ENCODE measurements at regions not wholly inside any gene's neighbourhood (a gene's known extent, or its start where the extent isn't known, plus 50 kb on each side); places are given as distances from the start of the nearest gene placed in this dataset.
"Not testable (repeated sequence)": the region's sequence is repeated elsewhere in the genome, so short reads cannot be mapped to it uniquely, and the experiment has no call there.

- DNase-seq, result not testable (repeated sequence)
Observed at GRCh38 chr1:109857702-109858101, 52.9 kb upstream of the CSF1 start.

DNA sequence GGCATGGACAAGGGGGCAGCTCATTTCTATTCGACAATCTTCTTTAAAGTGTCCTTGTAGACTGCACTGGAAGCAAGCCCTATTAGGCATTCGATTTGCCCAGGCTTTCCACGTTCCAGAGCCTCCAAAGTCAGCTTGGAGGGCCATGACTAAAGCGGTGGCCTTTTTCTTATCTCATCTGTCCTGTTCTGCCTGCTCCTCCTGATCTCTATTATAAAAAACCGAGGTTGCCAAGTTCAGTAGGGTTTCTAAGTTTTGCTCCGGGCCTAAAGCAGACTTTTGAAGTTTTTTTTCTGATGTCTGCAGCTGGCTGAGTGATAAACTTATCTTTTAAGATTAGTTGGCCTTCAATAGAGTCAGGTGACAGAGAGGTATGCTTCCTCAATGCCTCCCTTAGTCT, 54.7 kb upstream of the CSF1 start:
- DNase-seq, result not testable (repeated sequence)

GRCh38 chr1:109853972-109854371, 56.7 kb upstream of the CSF1 start:
- DNase-seq, result not testable (repeated sequence)

DNA sequence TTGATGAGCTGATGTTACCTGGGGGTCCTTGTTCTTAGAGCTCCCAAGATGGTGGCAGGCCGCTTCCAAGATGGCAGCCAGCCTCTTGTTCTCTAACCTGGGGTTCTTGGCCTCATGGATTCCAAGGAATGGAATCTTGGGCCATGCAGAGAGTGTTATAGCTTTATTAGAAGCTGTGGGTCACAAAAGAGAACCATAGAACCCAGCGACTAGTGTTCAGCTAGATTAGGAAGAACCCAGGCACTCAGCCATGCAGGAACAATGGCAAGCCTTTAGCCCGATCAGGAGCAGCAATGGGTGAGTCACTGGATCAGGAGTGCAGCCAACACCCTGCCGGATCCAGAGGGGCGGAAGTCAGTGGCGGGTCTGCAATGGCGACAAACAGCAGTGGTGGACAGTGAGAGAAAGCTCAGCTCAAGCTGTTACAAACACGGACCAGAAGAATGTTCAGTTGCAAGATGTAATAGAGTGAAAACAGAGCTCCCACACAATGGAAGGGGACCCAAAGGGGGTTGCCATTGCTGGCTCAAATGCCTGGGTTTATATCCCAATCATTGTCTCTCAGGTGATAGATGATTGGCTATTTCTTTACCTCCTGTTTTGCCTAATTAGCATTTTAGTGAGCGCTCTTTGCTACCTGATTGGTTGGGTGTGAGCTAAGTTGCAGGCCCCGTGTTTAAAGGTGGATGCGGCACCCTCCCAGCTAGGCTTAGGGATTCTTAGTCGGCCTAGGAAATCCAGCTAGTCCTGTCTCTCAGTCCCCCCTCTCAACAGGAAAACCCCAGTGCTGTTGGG, 58.2 kb upstream of the CSF1 start:
- peak; percentile 37 for DNase-seq

GRCh38 chr1:109850827-109851226, 59.8 kb upstream of the CSF1 start:
- no peak for DNase-seq

DNA sequence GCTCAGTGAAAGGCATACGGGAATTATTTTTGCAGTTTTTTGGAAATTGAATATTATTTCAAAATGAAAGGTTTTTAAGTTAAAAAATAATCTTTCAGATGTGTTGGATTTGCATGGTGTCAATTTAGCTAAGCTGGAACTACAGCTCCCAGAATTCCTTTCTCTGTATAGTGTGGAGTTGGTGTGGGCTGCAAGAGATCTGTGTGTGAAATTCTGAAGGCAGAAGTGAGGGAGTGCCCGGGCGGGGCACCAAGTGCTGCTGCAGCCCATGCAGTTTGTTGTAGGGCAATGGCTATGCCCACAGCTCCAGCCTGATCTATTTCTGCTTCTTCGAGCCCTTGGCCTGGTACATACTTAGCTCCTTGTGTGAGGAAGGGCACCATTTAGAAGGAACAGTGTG, 60.5 kb upstream of the CSF1 start:
- no peak for DNase-seq

DNA sequence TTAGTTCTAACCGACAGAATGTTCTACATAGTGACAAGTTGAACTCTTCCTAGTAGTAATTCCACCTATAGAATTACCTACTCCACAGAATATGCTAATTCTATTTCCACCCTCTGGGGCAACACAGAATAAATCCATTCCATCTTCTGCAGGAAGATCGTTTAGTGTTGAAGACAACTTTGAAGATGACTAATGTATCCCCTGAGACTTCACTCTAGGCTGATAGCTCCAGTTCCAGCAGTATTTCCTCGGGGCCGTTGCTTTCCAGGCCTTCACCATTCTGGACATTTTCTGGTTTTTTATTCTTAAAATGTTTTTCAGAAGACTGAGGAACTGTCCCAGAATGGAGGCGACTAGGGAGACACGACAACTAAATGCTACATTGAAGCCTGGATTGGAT, 61.0 kb upstream of the CSF1 start:
- peak; percentile 56 for DNase-seq

- DNase-seq, result no peak
Observed at GRCh38 chr1:109847251-109847650, 63.4 kb upstream of the CSF1 start.

DNA sequence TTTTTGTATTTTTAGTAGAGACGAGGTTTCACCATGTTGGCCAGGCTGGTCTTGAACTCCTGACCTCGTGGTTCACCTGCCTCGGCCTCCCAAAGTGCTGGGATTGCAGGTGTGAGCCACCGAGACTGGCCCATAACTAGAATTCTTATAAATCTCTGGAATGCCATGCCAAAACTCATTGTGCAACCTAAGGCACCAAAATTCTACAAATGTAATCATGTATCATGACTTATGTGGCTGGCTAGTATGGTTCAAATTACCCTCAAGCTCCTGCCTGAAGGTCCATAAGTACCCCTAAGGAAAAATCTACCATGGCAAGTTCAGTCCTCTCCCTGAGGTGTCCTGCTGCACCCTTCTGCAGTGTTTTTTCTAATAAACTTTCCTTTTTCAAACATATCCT, 63.8 kb upstream of the CSF1 start:
- no peak for DNase-seq

DNA sequence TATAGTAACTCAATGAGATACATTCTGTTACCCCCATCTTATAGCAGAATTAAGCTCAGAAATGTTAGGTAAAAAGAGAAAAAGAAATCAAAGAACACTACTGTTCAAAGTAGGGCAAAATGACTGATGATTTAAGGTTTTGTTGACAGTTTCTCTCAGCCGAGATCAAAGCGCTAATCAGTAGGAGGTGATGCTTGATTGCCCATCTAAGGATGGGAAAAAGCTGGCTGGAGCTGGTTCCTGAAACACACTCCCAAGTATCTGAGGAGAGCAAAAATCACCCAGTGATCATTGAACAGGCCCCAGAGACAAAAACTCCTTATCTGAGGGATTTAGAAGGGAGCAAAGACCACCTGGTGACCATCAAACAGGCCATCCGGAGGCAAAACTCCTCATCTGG, 64.5 kb upstream of the CSF1 start:
- DNase-seq, result no peak

GRCh38 chr1:109845658-109846057, 65.0 kb upstream of the CSF1 start:
- no peak for DNase-seq

DNA sequence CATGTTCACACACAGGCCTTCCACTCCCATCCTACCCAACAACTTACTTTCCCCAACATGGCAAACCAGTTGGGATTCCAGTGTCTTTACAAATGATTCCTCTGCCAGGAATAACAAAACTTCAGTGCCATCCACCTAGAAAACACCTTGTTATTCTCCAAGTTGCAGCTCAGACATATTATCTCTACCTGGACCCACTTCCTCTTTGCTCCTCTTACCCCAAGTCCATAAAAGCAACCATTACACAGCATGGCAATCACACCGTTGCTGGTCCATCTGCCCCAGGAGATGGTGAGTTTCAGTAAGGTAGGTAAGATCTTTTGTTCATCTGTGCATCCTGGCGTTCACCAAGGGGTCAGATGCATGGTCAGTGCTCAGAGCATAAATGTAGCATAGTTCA, 66.0 kb upstream of the CSF1 start:
- no peak for DNase-seq

DNA sequence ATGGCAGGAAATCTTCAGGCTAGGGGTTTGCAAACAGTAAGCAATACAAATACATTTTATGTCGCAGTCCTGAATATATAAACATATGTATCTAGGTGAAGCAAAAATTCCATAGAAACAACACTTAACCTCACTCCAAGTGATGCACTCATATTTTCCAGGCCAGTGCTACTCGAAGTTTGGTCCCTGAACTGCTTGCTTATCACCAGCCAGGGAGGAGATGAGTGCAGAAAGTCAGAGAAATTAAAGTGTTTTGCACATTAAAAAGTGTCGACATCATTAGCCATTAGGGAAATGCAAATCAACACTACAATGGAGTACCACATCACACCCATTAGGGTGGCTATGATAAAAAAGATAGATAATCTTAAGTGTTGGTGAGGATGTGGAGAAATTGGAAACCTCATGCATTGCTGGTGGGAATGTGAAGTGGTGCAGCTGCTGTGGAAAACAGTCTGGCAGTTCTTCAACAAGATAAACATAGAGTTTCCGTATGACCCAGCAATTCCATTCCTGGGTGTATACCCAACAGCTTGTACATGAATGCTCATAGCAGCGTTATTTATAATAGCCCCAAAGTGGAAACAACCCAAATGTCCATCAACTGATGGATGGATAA, 70.5 kb upstream of the CSF1 start:
- DNase-seq, result no peak

DNA sequence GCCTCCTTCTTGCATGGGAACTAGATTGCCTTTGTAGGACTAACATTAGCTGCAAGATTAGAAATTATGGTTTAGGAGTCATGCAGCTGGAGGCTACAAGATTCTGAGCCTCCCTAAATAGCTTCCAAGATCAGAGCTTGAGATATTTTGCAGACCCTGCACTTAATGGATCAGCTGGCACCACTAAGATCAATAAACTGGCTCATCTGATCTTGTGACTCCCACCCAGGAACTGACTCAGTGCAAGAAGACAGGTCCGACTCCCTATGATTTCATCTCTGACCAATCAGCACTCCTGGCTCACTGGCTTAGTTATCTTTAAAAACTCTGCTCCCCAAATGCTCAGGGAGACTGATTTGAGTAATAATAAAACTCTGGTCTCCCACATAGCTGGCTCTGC, 71.4 kb upstream of the CSF1 start:
- DNase-seq, result not testable (repeated sequence)

DNA sequence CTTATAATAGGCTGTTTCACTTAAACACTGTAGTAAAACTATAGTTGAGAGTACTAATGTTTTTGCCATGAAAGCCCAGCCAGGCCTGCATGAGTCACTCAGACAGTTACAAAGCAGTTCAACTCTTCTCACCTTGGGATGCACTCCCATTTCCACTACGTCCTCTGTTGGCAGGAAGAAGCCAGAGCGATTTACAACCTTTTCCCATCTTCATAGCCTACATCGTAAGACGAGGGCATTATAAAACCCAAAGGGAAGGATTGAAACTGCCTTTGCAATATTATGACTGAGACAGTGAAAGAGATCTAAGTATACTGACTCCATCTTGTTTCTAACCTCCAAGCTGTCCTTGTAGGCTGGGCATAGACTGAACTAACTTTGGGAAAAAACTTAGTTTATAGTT, 71.8 kb upstream of the CSF1 start:
- DNase-seq, result no peak

GRCh38 chr1:109837852-109838570, 72.6 kb upstream of the CSF1 start:
- DNase-seq, result no peak

- DNase-seq, result not testable (repeated sequence)
Observed at GRCh38 chr1:109835645-109836044, 71.9 kb upstream of the EPS8L3 start.

DNA sequence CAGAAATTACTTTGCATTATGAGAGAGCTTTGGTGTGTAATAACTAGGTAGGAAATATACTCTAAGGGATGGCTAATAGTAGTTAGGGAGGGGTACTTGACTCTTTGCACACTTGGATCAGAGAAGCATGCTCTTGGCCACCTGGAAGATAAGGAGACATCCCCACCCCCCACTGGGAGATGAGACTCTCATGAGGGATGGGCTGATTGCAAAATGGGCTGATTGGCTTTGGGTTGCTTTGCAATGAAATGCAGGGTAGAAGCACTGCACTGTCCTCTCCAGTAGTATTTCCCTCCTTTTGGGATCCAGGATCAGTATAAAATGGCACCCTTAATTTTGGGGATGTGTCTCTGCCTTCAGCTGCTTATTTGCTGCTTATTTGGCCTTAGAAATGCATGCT, 71.2 kb upstream of the EPS8L3 start:
- DNase-seq, result no peak

- no peak for DNase-seq
Observed at GRCh38 chr1:109832945-109833344, 69.2 kb upstream of the EPS8L3 start.

GRCh38 chr1:109828756-109829505, 65.2 kb upstream of the EPS8L3 start:
- DNase-seq, result no peak

DNA sequence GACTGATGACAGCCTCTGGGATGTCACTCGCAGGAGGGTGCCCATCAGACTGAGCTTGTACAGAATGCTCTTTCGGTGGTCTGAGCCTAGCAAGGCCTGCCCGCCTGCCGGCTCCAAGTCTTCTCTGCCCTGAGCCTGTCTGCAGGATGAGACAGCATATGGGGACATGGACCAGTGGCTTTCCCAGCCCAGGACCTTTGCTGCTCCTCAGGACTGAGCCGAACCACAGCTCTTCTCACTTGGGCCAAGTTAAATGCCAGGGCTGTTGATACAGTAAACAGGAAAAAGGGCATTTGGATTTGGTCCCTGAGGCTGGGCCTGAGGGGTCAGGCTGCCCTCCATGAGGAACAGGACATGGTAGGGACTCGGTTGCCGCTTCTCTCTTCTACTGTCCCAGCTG, 64.3 kb upstream of the EPS8L3 start:
- no peak for DNase-seq

DNA sequence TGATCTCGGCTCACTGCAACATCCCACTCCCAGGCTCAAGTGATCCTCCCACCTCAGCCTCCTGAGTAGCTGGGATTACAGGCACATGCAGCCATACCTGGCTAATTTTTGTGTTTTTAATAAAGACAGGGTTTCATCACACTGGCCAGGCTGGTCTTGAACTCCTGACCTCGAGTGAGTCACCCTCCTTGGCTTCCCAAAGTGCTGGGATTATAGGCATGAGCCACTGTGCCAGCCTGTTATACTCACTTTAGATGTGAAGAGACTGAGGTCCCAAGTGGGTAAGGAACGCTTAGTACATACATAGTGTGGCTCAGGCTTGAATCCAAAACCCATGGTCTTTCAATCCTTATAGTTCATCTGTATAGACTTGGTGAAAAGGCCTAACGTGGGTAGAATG, 63.7 kb upstream of the EPS8L3 start:
- DNase-seq, result no peak

GRCh38 chr1:109826930-109827349, 63.2 kb upstream of the EPS8L3 start:
- DNase-seq, result no peak
